Hepatocyte (in vitro differentiated cells): ENCODE measurements at regions not wholly inside any gene's neighbourhood (a gene's known extent, or its start where the extent isn't known, plus 50 kb on each side); places are given as distances from the start of the nearest gene placed in this dataset.

Experiments used
- CTCF ChIP-seq: fragments of 200-600 bp; sonication (generic); IDR thresholded peaks from 2 replicates; pipeline ENCODE4 v1.5.1; 2016; ENCODE audit warnings: antibody characterized with exemption, mild to moderate bottlenecking; ENCODE audit not compliant: poor library complexity
- EZH2 ChIP-seq: fragments of 200-600 bp; sonication (generic); IDR thresholded peaks from 2 replicates; pipeline ENCODE4 v1.6.1; 2016; ENCODE audit warnings: antibody characterized with exemption, mild to moderate bottlenecking, borderline replicate concordance
- EZH2phosphoT487 ChIP-seq: fragments of 200-600 bp; sonication (generic); IDR thresholded peaks from one replicate; pipeline ENCODE4 v1.6.1; 2018; ENCODE audit warnings: antibody characterized with exemption, mild to moderate bottlenecking, low read depth, moderate library complexity; ENCODE audit not compliant: unreplicated experiment, severe bottlenecking

GRCh38 chr1:209326831-209327230, 256.7 kb upstream of the CAMK1G start:
- no peak for TF ChIP-seq CTCF
- TF ChIP-seq EZH2phosphoT487, result no peak
- no peak for TF ChIP-seq EZH2
